ACC112 (cell line): ENCODE measurements at regions not wholly inside any gene's neighbourhood (a gene's known extent, or its start where the extent isn't known, plus 50 kb on each side); places are given as distances from the start of the nearest gene placed in this dataset.

Source experiments
- H2AFZ ChIP-seq: fragments of 200-600 bp; sonication (generic); one replicate; pipeline ENCODE4 v1.6.0; 2017; ENCODE audit warnings: antibody characterized with exemption, low read length; ENCODE audit not compliant: unreplicated experiment
- H3K27ac ChIP-seq: fragments of 200-600 bp; sonication (generic); 2 replicates; pipeline ENCODE4 v1.5.1; 2014; ENCODE audit warnings: low read depth, mild to moderate bottlenecking, antibody characterized with exemption, low read length, moderate library complexity
- H3K27me3 ChIP-seq: fragments of 200-600 bp; sonication (generic); 2 replicates; pipeline ENCODE4 v1.6.1; 2014; ENCODE audit warnings: mild to moderate bottlenecking, antibody characterized with exemption, low read length, moderate library complexity, mixed read lengths; ENCODE audit not compliant: insufficient read depth
- H3K36me3 ChIP-seq: fragments of 200-600 bp; sonication (generic); 2 replicates; pipeline ENCODE4 v1.6.1; 2016; ENCODE audit warnings: mild to moderate bottlenecking, antibody characterized with exemption, low read length, moderate library complexity, mixed read lengths; ENCODE audit not compliant: insufficient read depth
- H3K4me1 ChIP-seq: fragments of 200-600 bp; sonication (generic); one replicate; pipeline ENCODE4 v1.6.1; 2016; ENCODE audit warnings: low read length, mixed read lengths; ENCODE audit not compliant: insufficient read depth, unreplicated experiment, control insufficient read depth
- H3K4me3 ChIP-seq: fragments of 200-600 bp; sonication (generic); 2 replicates; pipeline ENCODE4 v1.5.1; 2014; ENCODE audit warnings: mild to moderate bottlenecking, low read depth, low read length
- H3K79me2 ChIP-seq: fragments of 200-600 bp; sonication (generic); one replicate; pipeline ENCODE4 v1.6.0; 2016; ENCODE audit warnings: low read length; ENCODE audit not compliant: control insufficient read depth, unreplicated experiment, insufficient read depth

DNA sequence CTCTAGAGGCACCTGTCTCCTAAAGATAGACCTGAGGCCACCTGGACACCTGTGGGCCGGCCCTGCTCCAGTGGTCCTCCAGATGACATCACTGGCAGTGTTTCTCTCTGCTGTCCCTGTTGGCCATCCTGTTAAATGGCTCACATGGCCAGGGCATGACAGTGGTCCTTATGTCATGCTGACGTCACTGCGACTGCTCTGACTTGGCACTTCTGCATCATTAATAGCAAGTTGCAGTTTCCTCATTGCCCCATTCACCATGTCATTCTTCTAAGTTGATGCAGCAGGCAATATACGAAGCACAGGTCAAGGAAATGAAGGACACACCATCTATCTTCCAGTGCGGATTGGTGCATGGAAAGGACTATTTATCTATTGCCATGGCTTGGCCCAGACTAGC, 1468.5 kb upstream of the TMEM132C start:
- H3K4me1 ChIP-seq, result no peaks in the 10 kb centered on the region
- 0 out of 2 replicates have a peak, but pooled peaks cover 5% of the 10 kb centered on the region for H3K27me3 ChIP-seq
- H3K79me2 ChIP-seq, result no peaks in the 10 kb centered on the region
- no peak overlapping the region for H3K27ac ChIP-seq
- no peak overlapping the region for H3K4me3 ChIP-seq
- no peak overlapping the region for H2AFZ ChIP-seq
- H3K36me3 ChIP-seq, result no peaks in the 10 kb centered on the region

GRCh38 chr12:126807312-126807865, 1459.6 kb upstream of the TMEM132C start:
- no peak overlapping the region for H3K4me3 ChIP-seq
- H2AFZ ChIP-seq, result no peak overlapping the region
- no peaks in the 10 kb centered on the region for H3K79me2 ChIP-seq
- H3K36me3 ChIP-seq, result no peaks in the 10 kb centered on the region
- H3K4me1 ChIP-seq, result no peaks in the 10 kb centered on the region
- H3K27me3 ChIP-seq, result peaks cover 25% of the 10 kb centered on the region
- H3K27ac ChIP-seq, result no peak overlapping the region

- Histone ChIP-seq H3K36me3 (no peaks in the 10 kb centered on the region), H3K4me1 (no peaks in the 10 kb centered on the region), H3K79me2 (no peaks in the 10 kb centered on the region), H2AFZ (no peak overlapping the region), H3K27me3 (peaks cover 25% of the 10 kb centered on the region), H3K4me3 (no peak overlapping the region), H3K27ac (no peak overlapping the region)
Measured at GRCh38 chr12:126811391-126811790, 1455.6 kb upstream of the TMEM132C start.

GRCh38 chr12:126819554-126819953, 1447.4 kb upstream of the TMEM132C start:
- Histone ChIP-seq H3K4me1 (no peaks in the 10 kb centered on the region), H3K27me3 (peaks cover 3% of the 10 kb centered on the region; the same call in 1 of the 2 replicates), H3K36me3 (no peaks in the 10 kb centered on the region), H2AFZ (no peak overlapping the region), H3K79me2 (no peaks in the 10 kb centered on the region), H3K27ac (no peak overlapping the region), H3K4me3 (no peak overlapping the region)

DNA sequence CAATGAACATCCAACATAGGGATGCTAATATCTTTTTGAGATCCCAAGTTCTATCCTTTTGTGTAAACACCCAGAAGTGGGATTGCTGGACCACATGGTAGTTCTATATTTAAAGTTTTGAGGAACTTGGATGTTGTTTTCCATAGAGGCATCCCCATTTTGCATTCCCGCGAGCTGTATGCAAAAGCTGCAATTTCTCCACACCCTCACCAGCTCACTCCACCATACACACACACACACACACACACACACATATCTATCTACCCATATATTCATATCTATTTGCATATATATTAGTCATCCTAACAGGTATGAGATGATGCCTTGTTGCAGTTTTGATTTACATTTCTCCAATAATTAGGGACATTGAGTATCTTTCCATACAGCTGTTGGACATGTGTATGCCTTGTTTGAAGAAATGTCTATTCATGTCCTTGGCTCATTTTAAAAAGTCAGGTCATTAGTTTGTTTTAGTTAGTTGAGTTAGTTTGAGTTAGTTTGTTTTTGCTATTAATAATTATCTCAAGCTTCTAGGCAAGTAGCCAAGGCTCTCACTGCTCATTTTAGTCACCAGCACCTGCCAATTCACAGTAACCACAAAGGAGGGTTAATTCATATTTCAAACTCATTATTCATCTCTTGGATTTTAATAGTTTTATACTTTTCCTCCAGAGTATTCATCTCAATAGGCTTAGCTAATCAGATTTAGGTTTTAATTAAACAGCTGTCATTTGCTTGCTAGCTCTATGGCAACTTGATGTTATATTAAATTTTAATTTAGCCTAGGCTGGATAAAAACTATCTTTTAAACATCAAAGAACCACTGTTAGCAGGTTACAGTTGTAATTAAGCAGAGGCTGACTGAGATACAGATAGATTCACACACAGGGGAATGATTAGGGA, 1435.9 kb upstream of the TMEM132C start:
- Histone ChIP-seq H3K79me2 (no peaks in the 10 kb centered on the region), H2AFZ (no peak overlapping the region), H3K36me3 (no peaks in the 10 kb centered on the region), H3K4me3 (no peak overlapping the region), H3K4me1 (no peaks in the 10 kb centered on the region), H3K27me3 (peaks cover 16% of the 10 kb centered on the region; the same call in 1 of the 2 replicates), H3K27ac (no peak overlapping the region)

DNA sequence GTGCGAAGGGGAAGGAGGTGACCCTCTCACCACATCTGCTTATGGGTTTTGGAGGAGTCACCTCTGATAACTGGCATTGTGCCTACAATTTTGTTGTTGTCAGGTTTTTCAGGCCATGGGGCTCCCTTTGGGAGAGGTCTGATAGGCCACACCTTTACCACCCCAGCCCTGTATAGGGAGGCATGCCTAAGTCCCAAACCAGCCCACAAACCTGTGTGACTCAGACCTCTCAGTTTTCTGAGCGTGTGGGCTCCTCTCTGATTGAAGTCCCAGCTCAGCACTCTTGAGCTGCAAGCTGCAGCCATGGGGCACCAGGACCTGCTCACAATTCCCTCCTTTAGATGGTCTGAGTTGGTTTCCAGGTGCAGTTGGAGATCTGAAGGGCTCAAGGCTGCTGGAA, 1429.3 kb upstream of the TMEM132C start:
- Histone ChIP-seq H3K79me2 (no peaks in the 10 kb centered on the region), H3K27me3 (no peaks in the 10 kb centered on the region), H2AFZ (no peak overlapping the region), H3K36me3 (no peaks in the 10 kb centered on the region), H3K4me1 (no peaks in the 10 kb centered on the region), H3K4me3 (no peak overlapping the region), H3K27ac (no peak overlapping the region)

DNA sequence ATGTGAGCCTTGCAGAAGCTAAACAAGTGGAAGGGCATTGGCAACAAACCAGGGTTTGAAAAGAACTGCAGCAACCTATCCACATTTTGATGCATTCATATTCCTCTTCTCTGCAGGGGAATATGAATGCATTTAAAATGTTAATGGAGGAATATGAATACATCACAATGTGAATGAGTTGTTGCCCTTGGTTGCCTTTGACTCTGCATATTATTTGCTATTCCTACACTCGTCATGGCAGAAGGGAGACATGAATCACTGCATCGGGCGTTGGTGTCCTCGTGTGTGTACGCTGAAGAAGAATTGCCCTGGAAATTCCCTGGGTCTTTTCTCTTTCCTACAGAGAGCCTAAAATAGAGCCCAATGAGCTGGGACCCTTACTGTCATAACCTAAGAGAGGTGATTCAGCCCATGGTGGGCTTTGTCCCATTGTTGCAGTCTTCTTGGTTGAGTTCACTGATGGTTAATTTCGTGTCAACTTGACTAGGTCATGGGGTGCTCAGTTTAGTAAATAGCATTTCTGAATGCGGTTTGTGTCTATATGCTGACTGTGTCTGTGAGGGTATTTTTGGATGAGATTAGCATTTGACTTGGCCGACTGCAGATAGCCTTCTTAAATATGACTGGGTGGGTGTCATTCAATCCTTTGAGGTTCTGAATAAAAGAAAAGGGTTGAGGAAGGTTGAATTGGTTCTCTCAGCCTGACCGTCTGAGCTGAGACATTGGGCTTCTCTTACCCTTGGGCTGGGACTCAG, 1422.9 kb upstream of the TMEM132C start:
- no peaks in the 10 kb centered on the region for H3K4me1 ChIP-seq
- no peak overlapping the region for H3K27ac ChIP-seq
- H3K27me3 ChIP-seq, result peaks cover 5% of the 10 kb centered on the region; the same call in 1 of the 2 replicates
- H3K36me3 ChIP-seq, result no peaks in the 10 kb centered on the region
- H3K79me2 ChIP-seq, result no peaks in the 10 kb centered on the region
- H3K4me3 ChIP-seq, result no peak overlapping the region
- H2AFZ ChIP-seq, result no peak overlapping the region

DNA sequence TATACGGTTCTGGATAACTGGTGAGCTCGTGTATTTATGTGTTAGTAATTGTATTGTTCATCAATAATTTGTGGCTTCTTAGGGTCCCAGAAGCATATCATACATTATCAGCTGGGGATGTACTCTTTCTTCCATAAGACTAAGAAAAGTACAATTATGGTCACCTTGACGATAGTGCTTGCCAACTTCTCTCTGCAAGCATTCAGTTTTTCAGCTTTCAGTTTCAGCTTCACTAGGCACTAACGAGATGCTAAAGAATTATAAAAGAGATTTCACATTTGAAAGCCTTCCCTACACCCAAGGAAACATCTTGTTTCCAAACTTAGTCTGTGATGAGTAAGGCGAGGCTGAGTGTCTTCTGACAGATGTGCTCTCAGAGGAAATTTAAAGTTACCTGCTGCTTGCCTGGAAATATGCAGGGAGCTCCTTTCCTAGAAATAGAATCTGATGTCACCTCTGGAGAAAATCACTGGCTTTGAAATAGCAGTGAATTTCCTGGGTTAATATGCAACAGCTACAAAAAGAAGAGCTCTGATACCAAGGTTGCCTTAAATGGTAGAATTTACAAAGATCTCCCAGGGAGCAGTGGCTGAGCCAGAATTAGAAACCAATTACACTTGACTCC, 1419.9 kb upstream of the TMEM132C start:
- Histone ChIP-seq H3K79me2 (no peaks in the 10 kb centered on the region), H3K27me3 (peaks cover 5% of the 10 kb centered on the region; the same call in 1 of the 2 replicates), H3K36me3 (no peaks in the 10 kb centered on the region), H3K4me1 (no peaks in the 10 kb centered on the region), H3K27ac (no peak overlapping the region), H2AFZ (no peak overlapping the region), H3K4me3 (no peak overlapping the region)

GRCh38 chr12:126855768-126856167, 1411.2 kb upstream of the TMEM132C start:
- H3K4me3 ChIP-seq, result no peak overlapping the region
- H3K4me1 ChIP-seq, result no peaks in the 10 kb centered on the region
- no peaks in the 10 kb centered on the region for H3K36me3 ChIP-seq
- H3K27ac ChIP-seq, result no peak overlapping the region
- no peak overlapping the region for H2AFZ ChIP-seq
- peaks cover 9% of the 10 kb centered on the region; the same call in 1 of the 2 replicates for H3K27me3 ChIP-seq
- H3K79me2 ChIP-seq, result no peaks in the 10 kb centered on the region

GRCh38 chr12:126856958-126857357, 1410.0 kb upstream of the TMEM132C start:
- no peak overlapping the region for H3K27ac ChIP-seq
- no peaks in the 10 kb centered on the region for H3K36me3 ChIP-seq
- H3K27me3 ChIP-seq, result peaks cover 10% of the 10 kb centered on the region; the same call in 1 of the 2 replicates
- no peak overlapping the region for H2AFZ ChIP-seq
- no peaks in the 10 kb centered on the region for H3K79me2 ChIP-seq
- H3K4me3 ChIP-seq, result no peak overlapping the region
- no peaks in the 10 kb centered on the region for H3K4me1 ChIP-seq
